ENCODE measurements at regions not wholly inside any gene's neighbourhood (a gene's known extent, or its start where the extent isn't known, plus 50 kb on each side); places are given as distances from the start of the nearest gene placed in this dataset.

- ATAC-seq (no peak), FAIRE-seq (no peak), DNase-seq (ENCODE audit: extremely low read depth in 1 of 4, low spot score in 3 of 4) (no peak)
- 0% methylated on average over 4 of the region's 4 CpGs for whole genome bisulfite sequencing (ENCODE audit: insufficient coverage, low coverage, missing lambda C conversion rate)
- Histone ChIP-seq H2AFZ (ENCODE audit: low read depth, low read length) (no peak overlapping the region), H3K4me2 (ENCODE audit: insufficient read depth, low read length) (no peak overlapping the region), H3K79me2 (ENCODE audit: control insufficient read depth, insufficient read depth, low read length) (no peaks in the 10 kb centered on the region), H3K9me1 (ENCODE audit: control insufficient read depth, insufficient read depth, low read length) (no peaks in the 10 kb centered on the region), H3K9ac (ENCODE audit: insufficient read depth in 1 of 2, low read depth in 2 of 2, low read length in 2 of 2) (no peak overlapping the region), H4K20me1 (replicated peaks; ENCODE audit: control insufficient read depth, insufficient read depth, low read length) (no peaks in the 10 kb centered on the region), H3K27ac (ENCODE audit: extremely low read depth, low read depth, low read length) (no peak overlapping the region), H3K36me3 (ENCODE audit: control insufficient read depth, insufficient read depth, low read length) (no peaks in the 10 kb centered on the region), H3K27me3 (ENCODE audit: control insufficient read depth in 2 of 2, insufficient read depth in 2 of 2, low read length in 2 of 2) (peaks cover 0 to 18% of the 10 kb centered on the region in 2 experiments; a peak in 2 of 5 replicates), H3K9me3 (replicated peaks; ENCODE audit: control insufficient read depth, insufficient read depth, low read depth, low read length) (no peaks in the 10 kb centered on the region), H3K4me3 (no peak overlapping the region), H3K4me1 (replicated peaks in 1 of 2; ENCODE audit: control insufficient read depth in 2 of 2, insufficient read depth in 2 of 2, low read length in 2 of 2) (no peaks in the 10 kb centered on the region)
- ChIA-PET CTCF (ENCODE audit: low intra/inter-chr PET ratio) (no interaction called here), POLR2A (interaction anchor here (1.1 kb wide), 1 partner anchor 13 kb away, joined by 3 read pairs; no protein-coding TSS in a partner anchor)
- intact Hi-C loops (cut with micrococcal nuclease) (no loop called here), in situ Hi-C loops (cut with MboI) (no loop called here)
- TF ChIP-seq ZNF699 (CRISPR knock-in tag; IDR thresholded peaks at IDR 0.05; ENCODE audit: insufficient replicate concordance) (no peak), TRIM24 (IDR thresholded peaks at IDR 0.05) (no peak), ZNF507 (tag; conservative IDR thresholded peaks at IDR 0.05) (no peak), RBM17 (IDR thresholded peaks at IDR 0.05; ENCODE audit: borderline replicate concordance, low read depth, low read length) (no peak)
- BruUV-seq (replicated peaks) = no TSS peak
These were observed 265.4 kb downstream of the EN1 start for GRCh38 chr2:118582058-118582457.

- FAIRE-seq = no peak
- H3K4me2 ChIP-seq (ENCODE audit: insufficient read depth, low read length) = no peak overlapping the region
- no peaks in the 10 kb centered on the region for H3K9me3 ChIP-seq (replicated peaks; ENCODE audit: control insufficient read depth, insufficient read depth, low read depth, low read length)
- no peaks in the 10 kb centered on the region for H4K20me1 ChIP-seq (replicated peaks; ENCODE audit: control insufficient read depth, insufficient read depth, low read length)
- no peak for ATAC-seq
- H2AFZ ChIP-seq (ENCODE audit: low read depth, low read length) = no peak overlapping the region
- peaks cover 0 to 18% of the 10 kb centered on the region in 2 experiments; a peak in 2 of 5 replicates for H3K27me3 ChIP-seq (ENCODE audit: control insufficient read depth in 2 of 2, insufficient read depth in 2 of 2, low read length in 2 of 2)
- H3K27ac ChIP-seq (ENCODE audit: extremely low read depth, low read depth, low read length) = no peak overlapping the region
- no peak for DNase-seq (ENCODE audit: extremely low read depth in 1 of 4, low spot score in 3 of 4)
- 0% methylated on average over 1 of the region's 1 CpG for WGBS (ENCODE audit: insufficient coverage, low coverage, missing lambda C conversion rate)
- no TSS peak for BruUV-seq (replicated peaks)
- no peaks in the 10 kb centered on the region for H3K36me3 ChIP-seq (ENCODE audit: control insufficient read depth, insufficient read depth, low read length)
- in situ Hi-C loops (cut with MboI) = no loop called here
- H3K79me2 ChIP-seq (ENCODE audit: control insufficient read depth, insufficient read depth, low read length) = no peaks in the 10 kb centered on the region
- no peak overlapping the region for H3K4me3 ChIP-seq
- no peak overlapping the region for H3K9ac ChIP-seq (ENCODE audit: insufficient read depth in 1 of 2, low read depth in 2 of 2, low read length in 2 of 2)
- no peaks in the 10 kb centered on the region for H3K9me1 ChIP-seq (ENCODE audit: control insufficient read depth, insufficient read depth, low read length)
- ChIA-PET CTCF (ENCODE audit: low intra/inter-chr PET ratio) (no interaction called here), POLR2A (interaction anchor here (0.6 to 1.0 kb wide), 2 partner anchors 9 to 408 kb away, joined by 3 read pairs; no protein-coding TSS in a partner anchor)
- H3K4me1 ChIP-seq (replicated peaks in 1 of 2; ENCODE audit: control insufficient read depth in 2 of 2, insufficient read depth in 2 of 2, low read length in 2 of 2) = no peaks in the 10 kb centered on the region
- intact Hi-C loops (cut with micrococcal nuclease) = no loop called here
- TF ChIP-seq ATF1 (CRISPR knock-in tag; IDR thresholded peaks at IDR 0.05) (no peak), ATF1 (tag; IDR thresholded peaks at IDR 0.05) (no peak), MCM2 (IDR thresholded peaks at IDR 0.05; ENCODE audit: low read depth) (no peak), SOX6 (IDR thresholded peaks at IDR 0.05) (no peak), KLF6 (CRISPR knock-in tag; IDR thresholded peaks at IDR 0.05; ENCODE audit: borderline replicate concordance) (no peak), STAG1 (CRISPR knock-in tag; IDR thresholded peaks at IDR 0.05; ENCODE audit: borderline replicate concordance) (no peak), XRCC3 (IDR thresholded peaks at IDR 0.05) (no peak), KDM5B (IDR thresholded peaks at IDR 0.05; ENCODE audit: insufficient replicate concordance, low read depth, low read length) (no peak), NFIC (IDR thresholded peaks at IDR 0.05) (no peak), CGGBP1 (CRISPR knock-in tag; IDR thresholded peaks at IDR 0.05) (no peak), ARID2 (IDR thresholded peaks at IDR 0.05) (no peak), ZNF507 (tag; conservative IDR thresholded peaks at IDR 0.05) (no peak), JUNB (CRISPR knock-in tag; conservative IDR thresholded peaks at IDR 0.05) (no peak), ZBTB17 (CRISPR knock-in tag; IDR thresholded peaks at IDR 0.05) (no peak)
These were observed 266.8 kb downstream of the EN1 start for GRCh38 chr2:118580651-118581050.

All from K562 (cell line).